Peyer's patch (tissue), 4 donors: ENCODE measurements at regions not wholly inside any gene's neighbourhood (a gene's known extent, or its start where the extent isn't known, plus 50 kb on each side); places are given as distances from the start of the nearest gene placed in this dataset.

ENCODE experiments used
- CTCF ChIP-seq, 6 experiments: fragments of 450-650 bp in 4 of 6; fragments of 200-600 bp in 2 of 6; sonication (generic) in 1 of 6; IDR thresholded peaks; one replicate each; pipeline ENCODE4 v1.5.1; 2017 to 2019; ENCODE audit warnings: antibody characterized with exemption in 6 of 6, mild to moderate bottlenecking in 3 of 6, moderate library complexity in 1 of 6
- POLR2A ChIP-seq, 2 donors: fragments of 450-650 bp; IDR thresholded peaks; one replicate each; pipeline ENCODE4 v1.5.1; 2017; ENCODE audit warnings: antibody characterized with exemption in 2 of 2, mild to moderate bottlenecking in 2 of 2, moderate library complexity in 2 of 2

GRCh38 chrX:10089378-10089795 is 67.4 kb upstream of the CLCN4 start:
- no peak for TF ChIP-seq CTCF (IDR thresholded peaks at IDR 0.05)
- no peak for TF ChIP-seq POLR2A (IDR thresholded peaks at IDR 0.05)
